ENCODE measurements at regions not wholly inside any gene's neighbourhood (a gene's known extent, or its start where the extent isn't known, plus 50 kb on each side); places are given as distances from the start of the nearest gene placed in this dataset.

DNA sequence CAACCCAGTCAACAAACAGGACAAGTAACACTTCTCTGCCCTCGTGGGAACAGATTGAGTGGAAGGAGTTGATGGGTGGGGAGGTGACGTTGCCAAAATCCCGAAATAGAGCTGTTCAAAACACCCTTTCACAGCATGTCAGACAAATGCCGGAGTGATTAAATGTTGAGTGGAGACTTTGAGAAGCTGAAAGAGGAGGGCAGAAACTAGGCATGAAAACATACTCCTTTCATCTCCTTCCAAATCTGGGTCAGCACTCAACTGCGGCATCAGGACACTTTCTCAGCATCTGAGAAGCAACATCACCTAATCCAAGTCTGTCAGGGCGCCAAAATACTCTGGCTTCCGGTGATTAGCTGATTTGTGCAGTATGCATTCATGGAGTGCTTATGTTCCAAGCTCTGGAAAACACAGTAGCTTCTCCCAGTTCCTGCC is 51.5 kb upstream of the MRI1 start:
- CTCF ChIA-PET = interaction anchor here (0.7 to 0.9 kb wide), 2 partner anchors 9 to 115 kb away, joined by 3 to 4 read pairs; no protein-coding TSS in a partner anchor
- no peak overlapping the region for H3K27ac ChIP-seq
- no peak for DNase-seq (ENCODE audit: low spot score)
- POLR2A ChIA-PET (ENCODE audit: low non-redundant PET) = no interaction called here
- TF ChIP-seq, protein P1, sequence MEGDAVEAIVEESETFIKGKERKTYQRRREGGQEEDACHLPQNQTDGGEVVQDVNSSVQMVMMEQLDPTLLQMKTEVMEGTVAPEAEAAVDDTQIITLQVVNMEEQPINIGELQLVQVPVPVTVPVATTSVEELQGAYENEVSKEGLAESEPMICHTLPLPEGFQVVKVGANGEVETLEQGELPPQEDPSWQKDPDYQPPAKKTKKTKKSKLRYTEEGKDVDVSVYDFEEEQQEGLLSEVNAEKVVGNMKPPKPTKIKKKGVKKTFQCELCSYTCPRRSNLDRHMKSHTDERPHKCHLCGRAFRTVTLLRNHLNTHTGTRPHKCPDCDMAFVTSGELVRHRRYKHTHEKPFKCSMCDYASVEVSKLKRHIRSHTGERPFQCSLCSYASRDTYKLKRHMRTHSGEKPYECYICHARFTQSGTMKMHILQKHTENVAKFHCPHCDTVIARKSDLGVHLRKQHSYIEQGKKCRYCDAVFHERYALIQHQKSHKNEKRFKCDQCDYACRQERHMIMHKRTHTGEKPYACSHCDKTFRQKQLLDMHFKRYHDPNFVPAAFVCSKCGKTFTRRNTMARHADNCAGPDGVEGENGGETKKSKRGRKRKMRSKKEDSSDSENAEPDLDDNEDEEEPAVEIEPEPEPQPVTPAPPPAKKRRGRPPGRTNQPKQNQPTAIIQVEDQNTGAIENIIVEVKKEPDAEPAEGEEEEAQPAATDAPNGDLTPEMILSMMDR (conservative IDR thresholded peaks at IDR 0.05; ENCODE audit: low read depth) = no peak

DNA sequence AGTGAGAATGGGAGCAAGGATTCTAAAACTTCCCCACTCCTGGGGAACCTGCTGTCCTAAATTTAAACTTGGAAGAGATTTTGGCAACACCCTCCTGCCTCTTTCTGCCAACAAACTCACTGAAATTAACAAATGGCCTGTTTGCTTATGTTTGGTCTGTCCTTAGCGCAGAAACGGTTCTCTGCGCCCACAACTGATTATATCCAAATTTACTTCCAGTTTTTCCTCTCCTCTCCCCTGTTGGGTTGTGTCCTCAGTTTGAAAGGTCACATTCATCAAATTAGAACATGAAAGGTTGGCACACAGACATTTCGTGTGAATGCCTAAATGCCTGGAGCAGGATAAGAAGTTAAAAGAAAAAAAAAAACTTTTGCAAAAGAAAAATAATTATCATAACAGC is 56.4 kb upstream of the MRI1 start:
- CTCF ChIA-PET = interaction anchor here (0.7 kb wide), 1 partner anchor 86 kb away, joined by 3 read pairs; no protein-coding TSS in a partner anchor
- no peak for DNase-seq (ENCODE audit: low spot score)
- peak overlapping the region; percentile 72 for H3K27ac ChIP-seq
- POLR2A ChIA-PET (ENCODE audit: low non-redundant PET) = no interaction called here
- TF ChIP-seq, protein P1 (conservative IDR thresholded peaks at IDR 0.05; ENCODE audit: low read depth) = no peak

DNA sequence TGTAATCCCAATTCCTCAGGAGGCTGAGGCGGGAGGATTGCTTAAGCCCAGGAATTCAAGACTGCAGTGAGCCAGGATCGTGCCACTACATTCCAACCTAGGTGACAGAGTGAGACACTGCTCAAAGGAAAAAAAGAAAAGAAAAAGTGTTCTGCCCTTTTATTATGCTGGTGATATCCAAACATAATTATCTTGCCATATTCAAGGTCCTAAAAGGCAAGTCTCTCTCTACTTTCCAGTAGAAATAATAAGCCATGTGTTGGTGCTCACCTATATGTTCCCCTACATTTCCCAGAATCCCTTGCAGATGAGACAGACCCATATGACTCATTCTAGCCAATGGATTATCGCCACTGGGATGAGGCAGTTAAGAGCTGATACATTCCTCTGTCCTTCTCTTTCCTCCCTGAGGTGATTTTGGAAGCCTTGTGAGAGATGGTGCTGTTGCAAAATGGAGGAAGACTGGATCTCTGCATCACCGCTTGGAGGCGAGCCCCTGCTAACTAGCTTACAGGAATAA is 58.3 kb upstream of the MRI1 start:
- H3K27ac ChIP-seq = no peak overlapping the region
- POLR2A ChIA-PET (ENCODE audit: low non-redundant PET) = no interaction called here
- peak; percentile 18 for DNase-seq (ENCODE audit: low spot score)
- CTCF ChIA-PET = interaction anchor here (0.7 kb wide), 1 partner anchor 14 kb away, joined by 4 read pairs; no protein-coding TSS in a partner anchor
- TF ChIP-seq, protein P1 (conservative IDR thresholded peaks at IDR 0.05; ENCODE audit: low read depth) = no peak

DNA sequence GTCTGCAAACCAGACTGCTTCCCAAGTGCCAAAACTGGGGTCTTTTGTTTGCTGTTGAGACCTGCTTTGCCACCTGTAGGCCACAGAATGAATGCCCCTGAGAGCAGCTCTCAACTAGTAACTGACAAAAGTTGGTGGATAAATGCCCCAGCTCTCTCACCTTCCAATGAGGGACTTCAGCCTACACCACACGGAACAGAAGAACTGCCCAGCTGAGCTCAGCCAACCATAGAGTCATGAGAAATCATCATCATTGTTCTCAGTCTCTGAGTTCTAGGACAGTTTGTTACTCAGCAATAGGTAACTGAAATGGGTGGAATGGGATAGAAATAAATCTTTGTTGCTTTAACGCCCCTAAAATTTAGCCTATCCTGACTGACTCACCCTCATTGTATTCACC is 59.1 kb upstream of the MRI1 start:
- POLR2A ChIA-PET (ENCODE audit: low non-redundant PET) = no interaction called here
- TF ChIP-seq, protein P1 (conservative IDR thresholded peaks at IDR 0.05; ENCODE audit: low read depth) = no peak
- DNase-seq (ENCODE audit: low spot score) = no peak
- H3K27ac ChIP-seq = no peak overlapping the region
- CTCF ChIA-PET = interaction anchor here (0.7 kb wide), 1 partner anchor 20 kb away, joined by 3 read pairs; no protein-coding TSS in a partner anchor

DNA sequence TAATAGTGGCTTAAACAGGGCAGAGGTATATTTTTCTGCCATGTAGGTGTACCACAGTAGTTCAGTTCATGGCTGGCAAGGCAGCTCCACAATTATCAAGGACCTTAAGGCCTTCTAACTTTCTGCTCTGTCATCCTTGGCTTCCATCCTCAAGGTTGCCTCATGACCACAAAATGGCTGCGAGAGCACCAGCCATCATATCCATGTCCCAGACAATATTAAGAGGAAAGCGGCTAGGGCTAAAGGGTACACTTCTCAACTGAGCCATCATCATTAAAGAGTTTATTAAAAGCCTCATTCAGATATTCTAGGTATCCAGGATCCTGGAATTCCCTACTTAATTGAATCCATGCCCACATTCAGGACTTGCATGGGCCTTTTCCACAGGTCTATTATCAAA is 62.7 kb upstream of the MRI1 start:
- CTCF ChIA-PET = no interaction called here
- POLR2A ChIA-PET (ENCODE audit: low non-redundant PET) = no interaction called here
- TF ChIP-seq, protein P1 (conservative IDR thresholded peaks at IDR 0.05; ENCODE audit: low read depth) = no peak
- no peak for DNase-seq (ENCODE audit: low spot score)
- H3K27ac ChIP-seq = no peak overlapping the region

DNA sequence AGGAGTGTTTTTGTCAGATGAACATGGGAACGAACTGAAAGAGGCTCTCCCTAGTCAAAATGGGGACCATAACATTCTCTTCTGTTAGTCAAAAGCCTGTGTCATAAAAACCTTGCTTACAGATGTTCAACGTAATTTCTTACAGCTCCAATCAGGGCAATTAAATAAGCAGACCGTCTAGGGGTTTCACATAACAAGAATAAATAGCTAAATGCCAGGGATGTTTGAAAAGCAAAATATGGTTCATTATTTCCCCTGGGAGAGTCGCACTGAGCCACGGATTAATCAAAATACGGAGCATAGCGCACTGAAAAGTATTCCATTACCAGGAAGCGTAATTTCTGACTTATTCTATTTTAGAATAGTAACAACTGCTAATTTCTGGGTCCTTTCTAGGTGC is 63.7 kb upstream of the MRI1 start:
- H3K27ac ChIP-seq = no peak overlapping the region
- ChIA-PET CTCF (interaction anchor here (0.6 to 0.7 kb wide), 2 partner anchors 21 to 456 kb away, joined by 3 read pairs; no protein-coding TSS in a partner anchor), POLR2A (ENCODE audit: low non-redundant PET) (no interaction called here)
- TF ChIP-seq, protein P1 (conservative IDR thresholded peaks at IDR 0.05; ENCODE audit: low read depth) = no peak
- no peak for DNase-seq (ENCODE audit: low spot score)

All from RWPE1 (cell line).